ENCODE measurements at regions not wholly inside any gene's neighbourhood (a gene's known extent, or its start where the extent isn't known, plus 50 kb on each side); places are given as distances from the start of the nearest gene placed in this dataset.

- Histone ChIP-seq H3K9ac (ENCODE audit: low read depth in 2 of 2, low read length in 2 of 2) (no peak overlapping the region), H3K4me1 (no peaks in the 10 kb centered on the region)
Measured at GRCh38 chr9:28925157-28925556, 1351.9 kb upstream of the C9orf72 start.

GRCh38 chr9:28926306-28926705, 1353.0 kb upstream of the C9orf72 start:
- no peak overlapping the region for H3K27ac ChIP-seq
- no peaks in the 10 kb centered on the region for H3K36me3 ChIP-seq
- intact Hi-C loops (cut with DNase I): no loop called here
- no peaks in the 10 kb centered on the region for H3K9me3 ChIP-seq
- H3K9ac ChIP-seq (ENCODE audit: low read depth in 2 of 2, low read length in 2 of 2): no peak overlapping the region
- H3K27me3 ChIP-seq: no peaks in the 10 kb centered on the region
- H3K4me3 ChIP-seq: no peak overlapping the region
- no peaks in the 10 kb centered on the region for H3K4me1 ChIP-seq
- DNase-seq: no peak
- TF ChIP-seq CTCF (IDR thresholded peaks at IDR 0.05): no peak

More at GRCh38 chr9:28925157-28925556, 1351.9 kb upstream of the C9orf72 start:
- Histone ChIP-seq H3K36me3 (no peaks in the 10 kb centered on the region), H3K4me3 (no peak overlapping the region), H3K27me3 (no peaks in the 10 kb centered on the region), H3K9me3 (no peaks in the 10 kb centered on the region), H3K27ac (no peak overlapping the region)
- intact Hi-C loops (cut with DNase I): no loop called here
- TF ChIP-seq CTCF (IDR thresholded peaks at IDR 0.05): no peak
- no peak for DNase-seq

GRCh38 chr9:28927691-28928090, 1354.4 kb upstream of the C9orf72 start:
- no peak for DNase-seq
- H3K9ac ChIP-seq (ENCODE audit: low read depth in 2 of 2, low read length in 2 of 2): no peak overlapping the region
- intact Hi-C loops (cut with DNase I): no loop called here

GRCh38 chr9:28929433-28929832, 1356.2 kb upstream of the C9orf72 start:
- intact Hi-C loops (cut with DNase I): no loop called here
- Histone ChIP-seq H3K4me1 (no peaks in the 10 kb centered on the region), H3K36me3 (no peaks in the 10 kb centered on the region), H3K9me3 (no peaks in the 10 kb centered on the region), H3K27ac (no peak overlapping the region), H3K27me3 (no peaks in the 10 kb centered on the region), H3K9ac (ENCODE audit: low read depth in 2 of 2, low read length in 2 of 2) (no peak overlapping the region), H3K4me3 (no peak overlapping the region)
- no peak for TF ChIP-seq CTCF (IDR thresholded peaks at IDR 0.05)
- no peak for DNase-seq

More at GRCh38 chr9:28927691-28928090, 1354.4 kb upstream of the C9orf72 start:
- Histone ChIP-seq H3K27me3 (no peaks in the 10 kb centered on the region), H3K4me1 (no peaks in the 10 kb centered on the region), H3K9me3 (no peaks in the 10 kb centered on the region), H3K36me3 (no peaks in the 10 kb centered on the region), H3K27ac (no peak overlapping the region), H3K4me3 (no peak overlapping the region)
- TF ChIP-seq CTCF (IDR thresholded peaks at IDR 0.05): no peak

GRCh38 chr9:28930766-28931165, 1357.5 kb upstream of the C9orf72 start:
- DNase-seq: no peak
- no peaks in the 10 kb centered on the region for H3K9me3 ChIP-seq
- no peak overlapping the region for H3K4me3 ChIP-seq
- H3K4me1 ChIP-seq: no peaks in the 10 kb centered on the region
- H3K36me3 ChIP-seq: no peaks in the 10 kb centered on the region
- no peak overlapping the region for H3K27ac ChIP-seq
- H3K27me3 ChIP-seq: no peaks in the 10 kb centered on the region
- H3K9ac ChIP-seq (ENCODE audit: low read depth in 2 of 2, low read length in 2 of 2): no peak overlapping the region
- TF ChIP-seq CTCF (IDR thresholded peaks at IDR 0.05): no peak
- intact Hi-C loops (cut with DNase I): no loop called here

- H3K4me1 ChIP-seq: no peaks in the 10 kb centered on the region
- no peaks in the 10 kb centered on the region for H3K36me3 ChIP-seq
- H3K9me3 ChIP-seq: no peaks in the 10 kb centered on the region
- no peaks in the 10 kb centered on the region for H3K27me3 ChIP-seq
- no peak for TF ChIP-seq CTCF (IDR thresholded peaks at IDR 0.05)
- H3K27ac ChIP-seq: no peak overlapping the region
- no peak overlapping the region for H3K4me3 ChIP-seq
- intact Hi-C loops (cut with DNase I): no loop called here
- DNase-seq: no peak
- H3K9ac ChIP-seq (ENCODE audit: low read depth in 2 of 2, low read length in 2 of 2): no peak overlapping the region
Measured at GRCh38 chr9:28934111-28934510, 1360.8 kb upstream of the C9orf72 start.
